SH-SY5Y (cell line): ENCODE measurements at regions not wholly inside any gene's neighbourhood (a gene's known extent, or its start where the extent isn't known, plus 50 kb on each side); places are given as distances from the start of the nearest gene placed in this dataset.

Source experiments
- GATA2 ChIP-seq: IDR thresholded peaks from 2 replicates; pipeline ENCODE4 v1.6.1; 2011; ENCODE audit warnings: mild to moderate bottlenecking, low read depth, low read length
- GATA3 ChIP-seq: IDR thresholded peaks from 2 replicates; pipeline ENCODE4 v1.6.1; 2011; ENCODE audit warnings: low read depth, mild to moderate bottlenecking, low read length, moderate library complexity

- TF ChIP-seq GATA2 (no peak), GATA3 (no peak)
These were observed 149.9 kb upstream of the PAQR3 start for GRCh38 chr4:79088946-79089691.

GRCh38 chr4:79087071-79087470 lies 147.8 kb upstream of the PAQR3 start:
- no peak for TF ChIP-seq GATA3
- TF ChIP-seq GATA2: no peak

- TF ChIP-seq GATA2: no peak
These were observed 144.3 kb upstream of the PAQR3 start for GRCh38 chr4:79083406-79084010.

- TF ChIP-seq GATA3: no peak
- no peak for TF ChIP-seq GATA2
These were observed 143.8 kb upstream of the PAQR3 start for GRCh38 chr4:79082997-79083396.

- TF ChIP-seq GATA3: no peak
- no peak for TF ChIP-seq GATA2
These were observed 142.7 kb upstream of the PAQR3 start for GRCh38 chr4:79081973-79082372.

- TF ChIP-seq GATA3 (no peak), GATA2 (no peak)
These were observed 139.1 kb upstream of the PAQR3 start for GRCh38 chr4:79078339-79078738.

GRCh38 chr4:79074040-79074439 lies 134.8 kb upstream of the PAQR3 start:
- TF ChIP-seq GATA2: no peak
- no peak for TF ChIP-seq GATA3

- TF ChIP-seq GATA3 (no peak), GATA2 (no peak)
These were observed 134.2 kb upstream of the PAQR3 start for GRCh38 chr4:79073471-79073870.

GRCh38 chr4:79065262-79065661 lies 126.0 kb upstream of the PAQR3 start:
- TF ChIP-seq GATA3 (no peak), GATA2 (no peak)

- TF ChIP-seq GATA3: no peak
- TF ChIP-seq GATA2: no peak
These were observed 125.6 kb upstream of the PAQR3 start for GRCh38 chr4:79064806-79065205.

GRCh38 chr4:79059631-79060399 lies 120.6 kb upstream of the PAQR3 start:
- TF ChIP-seq GATA3: no peak
- no peak for TF ChIP-seq GATA2

GRCh38 chr4:79057772-79058171 lies 118.5 kb upstream of the PAQR3 start:
- TF ChIP-seq GATA2 (no peak), GATA3 (no peak)

- no peak for TF ChIP-seq GATA3
These were observed 114.5 kb upstream of the PAQR3 start for GRCh38 chr4:79053754-79054153.

GRCh38 chr4:79050541-79050880 lies 111.3 kb upstream of the PAQR3 start:
- no peak for TF ChIP-seq GATA2
- TF ChIP-seq GATA3: no peak

GRCh38 chr4:79049840-79050540 lies 110.8 kb upstream of the PAQR3 start:
- no peak for TF ChIP-seq GATA2
